H9 (cell line): ENCODE measurements at regions not wholly inside any gene's neighbourhood (a gene's known extent, or its start where the extent isn't known, plus 50 kb on each side); places are given as distances from the start of the nearest gene placed in this dataset.
A peak's percentile ranks its signal among the peaks of the same experiment; 100 is the strongest.

Experiments used
- DNase-seq: peaks from one replicate; pipeline ENCODE4 v3.0.0-alpha.2; 2017
- H2AFZ ChIP-seq: one replicate; pipeline ENCODE4 v1.6.1; 2013; ENCODE audit warnings: mild to moderate bottlenecking, low read length, control low read depth, moderate library complexity
- H2AK5ac ChIP-seq: 2 replicates; pipeline ENCODE4 v1.6.1; 2013; ENCODE audit warnings: low read length, control low read depth, mixed read lengths; ENCODE audit not compliant: insufficient read length
- H2BK120ac ChIP-seq: one replicate; pipeline ENCODE4 v1.6.1; 2013; ENCODE audit warnings: low read depth, mild to moderate bottlenecking, low read length, control low read depth, inconsistent platforms; ENCODE audit not compliant: poor library complexity, severe bottlenecking
- H2BK12ac ChIP-seq: 2 replicates; pipeline ENCODE4 v1.6.1; 2013; ENCODE audit warnings: low read length, control low read depth, mixed read lengths, low read depth; ENCODE audit not compliant: insufficient read length
- H2BK15ac ChIP-seq: 2 replicates; pipeline ENCODE4 v1.6.1; 2013; ENCODE audit warnings: low read depth, low read length, control low read depth
- H2BK20ac ChIP-seq: one replicate; pipeline ENCODE4 v1.6.1; 2013; ENCODE audit warnings: low read depth, mild to moderate bottlenecking, low read length, control low read depth, inconsistent platforms; ENCODE audit not compliant: poor library complexity, severe bottlenecking
- H2BK5ac ChIP-seq: 2 replicates; pipeline ENCODE4 v1.6.1; 2013; ENCODE audit warnings: low read length, control low read depth, mixed read lengths; ENCODE audit not compliant: insufficient read length
- H3K14ac ChIP-seq: 2 replicates; pipeline ENCODE4 v1.6.1; 2013; ENCODE audit warnings: low read length, control low read depth; ENCODE audit not compliant: insufficient read depth
- H3K18ac ChIP-seq: 2 replicates; pipeline ENCODE4 v1.6.1; 2013; ENCODE audit warnings: low read depth, mild to moderate bottlenecking, mixed read lengths, low read length, control low read depth; ENCODE audit not compliant: insufficient read length
- H3K23ac ChIP-seq: 2 replicates; pipeline ENCODE4 v1.6.1; 2013; ENCODE audit warnings: low read length, control low read depth, mixed read lengths, low read depth; ENCODE audit not compliant: insufficient read length
- H3K23me2 ChIP-seq: 2 replicates; pipeline ENCODE4 v1.6.1; 2013; ENCODE audit warnings: low read depth, mild to moderate bottlenecking, mixed read lengths, low read length, control low read depth; ENCODE audit not compliant: insufficient read length, poor library complexity, severe bottlenecking
- H3K27ac ChIP-seq: 2 replicates; pipeline ENCODE4 v1.5.1; 2013; ENCODE audit warnings: low read length, control low read depth, mixed read lengths, low read depth; ENCODE audit not compliant: insufficient read length
- H3K27me3 ChIP-seq: 2 replicates; pipeline ENCODE4 v1.6.1; 2013; ENCODE audit warnings: low read length, control low read depth, inconsistent platforms; ENCODE audit not compliant: insufficient read depth
- H3K4ac ChIP-seq: 2 replicates; pipeline ENCODE4 v1.6.1; 2013; ENCODE audit warnings: low read depth, mild to moderate bottlenecking, control low read depth, inconsistent platforms, low read length, moderate library complexity
- H3K4me1 ChIP-seq: 2 replicates; pipeline ENCODE4 v1.6.1; 2013; ENCODE audit warnings: low read length, control low read depth, inconsistent platforms; ENCODE audit not compliant: insufficient read depth
- H3K4me2 ChIP-seq: 2 replicates; pipeline ENCODE4 v1.6.1; 2013; ENCODE audit warnings: low read length, control low read depth, mixed read lengths; ENCODE audit not compliant: insufficient read length, insufficient read depth
- H3K56ac ChIP-seq: 2 replicates; pipeline ENCODE4 v1.6.1; 2013; ENCODE audit warnings: low read depth, mild to moderate bottlenecking, mixed read lengths, low read length, control low read depth; ENCODE audit not compliant: insufficient read length
- H3K79me1 ChIP-seq: 2 replicates; pipeline ENCODE4 v1.6.1; 2013; ENCODE audit warnings: low read depth, mild to moderate bottlenecking, moderate library complexity, low read length, control low read depth, inconsistent platforms; ENCODE audit not compliant: insufficient read depth, poor library complexity, severe bottlenecking
- H3K79me2 ChIP-seq: 2 replicates; pipeline ENCODE4 v1.6.1; 2013; ENCODE audit warnings: low read length, control low read depth, inconsistent platforms; ENCODE audit not compliant: insufficient read depth
- H3K9ac ChIP-seq: 2 replicates; pipeline ENCODE4 v1.6.1; 2013; ENCODE audit warnings: low read length, control low read depth, mixed read lengths; ENCODE audit not compliant: insufficient read length; ENCODE audit errors: extremely low read depth
- H3K9me3 ChIP-seq: one replicate; pipeline ENCODE4 v1.6.1; 2013; ENCODE audit warnings: low read depth, low read length, inconsistent platforms; ENCODE audit not compliant: control insufficient read depth
- H3T11ph ChIP-seq: one replicate; pipeline ENCODE4 v1.6.1; 2013; ENCODE audit warnings: mild to moderate bottlenecking, low read length, control low read depth, inconsistent platforms
- H4K20me1 ChIP-seq: one replicate; pipeline ENCODE4 v1.6.1; 2013; ENCODE audit not compliant: control insufficient read depth, insufficient read length, insufficient read depth
- H4K5ac ChIP-seq: 2 replicates; pipeline ENCODE4 v1.6.1; 2013; ENCODE audit warnings: low read depth, mild to moderate bottlenecking, mixed read lengths, low read length, control low read depth; ENCODE audit not compliant: insufficient read length
- H4K8ac ChIP-seq: replicated peaks from 2 replicates; pipeline ENCODE4 v1.6.1; 2013; ENCODE audit warnings: low read length, control low read depth, mixed read lengths, low read depth; ENCODE audit not compliant: insufficient read length
- H4K91ac ChIP-seq: 2 replicates; pipeline ENCODE4 v1.6.1; 2013; ENCODE audit warnings: low read depth, mild to moderate bottlenecking, moderate library complexity, mixed read lengths, low read length, control low read depth; ENCODE audit not compliant: insufficient read length
- H3K27ac Mint-ChIP-seq, 3 experiments: 2 replicates in 2 of 3; 3 replicates in 1 of 3; pipeline ENCODE4 v1.8.0; 2020 to 2021; ENCODE audit warnings: mixed read lengths in 3 of 3, mild to moderate bottlenecking in 1 of 3, moderate library complexity in 1 of 3
- H3K27me3 Mint-ChIP-seq: 2 replicates; pipeline ENCODE4 v1.8.0; 2021; ENCODE audit warnings: low read depth, mild to moderate bottlenecking, moderate library complexity, mixed read lengths
- H3K36me3 Mint-ChIP-seq, 3 experiments: 2 replicates in 2 of 3; 3 replicates in 1 of 3; pipeline ENCODE4 v1.8.0; 2020 to 2021; ENCODE audit warnings: low read depth in 3 of 3, mixed read lengths in 3 of 3; ENCODE audit not compliant: insufficient read depth in 1 of 3
- H3K4me1 Mint-ChIP-seq, 2 experiments: 2 replicates each; pipeline ENCODE4 v1.8.0; 2020; ENCODE audit warnings: mixed read lengths in 2 of 2
- H3K4me3 Mint-ChIP-seq, 2 experiments: 2 replicates in 1 of 2; 3 replicates in 1 of 2; pipeline ENCODE4 v1.8.0; 2020 to 2021; ENCODE audit warnings: mild to moderate bottlenecking in 2 of 2, mixed read lengths in 2 of 2, moderate library complexity in 1 of 2
- H3K9me3 Mint-ChIP-seq, 2 experiments: 2 replicates in 1 of 2; 3 replicates in 1 of 2; pipeline ENCODE4 v1.8.0; 2020; ENCODE audit warnings: mild to moderate bottlenecking in 2 of 2, mixed read lengths in 2 of 2, moderate library complexity in 1 of 2
- CTCF ChIP-seq: fragments of 200-600 bp; sonication (generic); conservative IDR thresholded peaks from 3 replicates; pipeline ENCODE4 v1.8.0; 2021; ENCODE audit warnings: antibody characterized with exemption, mild to moderate bottlenecking
- WGBS: extraction: QIAGEN DNeasy Blood & Tissue Kit; methylation state at CpG from one replicate; pipeline ENCODE4 v1.1.7; 2013; ENCODE audit warnings: missing lambda C conversion rate, low lambda C conversion rate, mixed read lengths; ENCODE audit not compliant: insufficient read length; ENCODE audit errors: extremely low coverage; 5-methylcytosine and 5-hydroxymethylcytosine counted together

GRCh38 chr11:109040303-109040702 is 375.4 kb downstream of the DDX10 start:
- H4K91ac ChIP-seq, result no peak overlapping the region
- no peaks in the 10 kb centered on the region; the same call in 1 of the 2 replicates for H3K4me1 ChIP-seq
- no peak overlapping the region for H3K9ac ChIP-seq
- H3K14ac ChIP-seq, result no peak overlapping the region
- no peak overlapping the region for H4K5ac ChIP-seq
- Mint-ChIP-seq H3K4me3 (no peak overlapping the region), H3K27ac (no peak overlapping the region), H3K4me1 (peaks cover 19 to 20% of the 10 kb centered on the region in 2 experiments), H3K9me3 (no peaks in the 10 kb centered on the region), H3K36me3 (no peaks in the 10 kb centered on the region), H3K27me3 (no peaks in the 10 kb centered on the region)
- H2BK5ac ChIP-seq, result no peak overlapping the region
- no peak overlapping the region for H3K18ac ChIP-seq
- H3K9me3 ChIP-seq, result no peaks in the 10 kb centered on the region
- no peak overlapping the region for H3K4ac ChIP-seq
- H3K23me2 ChIP-seq, result no peaks in the 10 kb centered on the region
- DNase-seq, result peak; percentile 52
- no peak overlapping the region for H3K23ac ChIP-seq
- H2BK12ac ChIP-seq, result no peak overlapping the region
- H2AFZ ChIP-seq, result no peak overlapping the region
- H3K27ac ChIP-seq, result no peak overlapping the region
- peak; percentile 60; the same call in 2 of the 3 replicates for TF ChIP-seq CTCF
- no peak overlapping the region for H2BK120ac ChIP-seq
- no peak overlapping the region for H2AK5ac ChIP-seq
- H3K79me2 ChIP-seq, result no peaks in the 10 kb centered on the region
- no peak overlapping the region for H4K8ac ChIP-seq
- no peaks in the 10 kb centered on the region for H4K20me1 ChIP-seq
- H3K27me3 ChIP-seq, result no peaks in the 10 kb centered on the region
- H3K79me1 ChIP-seq, result no peaks in the 10 kb centered on the region
- no peak overlapping the region for H2BK20ac ChIP-seq
- no peak overlapping the region for H2BK15ac ChIP-seq
- no peak overlapping the region for H3K4me2 ChIP-seq
- no CpG with 5 or more reads among the region's 3 CpGs for WGBS
- H3T11ph ChIP-seq, result no peak overlapping the region
- no peak overlapping the region for H3K56ac ChIP-seq
